HK-2 (cell line): ENCODE measurements at regions not wholly inside any gene's neighbourhood (a gene's known extent, or its start where the extent isn't known, plus 50 kb on each side); places are given as distances from the start of the nearest gene placed in this dataset.
A peak's percentile ranks its signal among the peaks of the same experiment; 100 is the strongest.

Source experiments
- DNase-seq: peaks from one replicate; pipeline ENCODE4 v3.0.0-alpha.2; 2018; ENCODE audit not compliant: unreplicated experiment

DNA sequence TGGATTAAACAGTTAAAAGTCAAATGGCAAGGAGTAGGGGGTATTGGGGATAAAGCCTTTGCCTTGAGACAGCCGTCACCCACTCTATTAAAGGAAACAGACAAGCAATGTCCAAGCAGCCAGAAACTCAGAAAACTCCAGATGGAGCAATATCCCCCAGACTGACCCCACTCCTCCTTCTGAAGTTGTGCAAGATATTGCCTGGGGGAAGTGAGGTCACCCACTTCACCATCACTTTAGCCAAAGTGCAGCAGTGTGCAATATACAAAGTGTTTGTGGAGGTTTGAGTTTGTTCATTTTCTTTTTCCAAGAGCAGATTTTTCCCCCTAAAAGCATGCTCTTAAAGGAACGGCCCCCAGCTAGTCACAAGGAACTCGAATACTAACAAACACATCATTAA, 125.1 kb downstream of the ETS2 start:
- DNase-seq: no peak

DNA sequence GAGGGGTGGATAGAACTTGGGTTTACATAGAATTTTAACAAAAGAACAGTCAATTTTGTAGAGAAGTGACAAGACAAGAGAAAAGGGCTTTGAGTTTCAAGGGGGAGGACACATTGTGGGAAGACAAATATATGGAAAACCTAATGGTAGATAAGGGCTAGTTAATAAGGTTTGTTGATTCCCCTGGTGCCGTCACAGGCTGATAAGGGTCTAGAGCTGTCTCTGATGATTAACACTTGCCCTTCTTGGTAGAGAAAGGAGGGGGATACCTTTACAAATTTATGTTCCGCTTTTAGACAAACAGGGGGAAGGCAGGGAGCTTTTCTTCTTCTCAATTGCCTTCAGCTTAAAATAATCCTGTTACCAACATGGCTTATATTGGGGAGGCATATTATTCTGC, 124.3 kb downstream of the ETS2 start:
- DNase-seq: no peak

DNA sequence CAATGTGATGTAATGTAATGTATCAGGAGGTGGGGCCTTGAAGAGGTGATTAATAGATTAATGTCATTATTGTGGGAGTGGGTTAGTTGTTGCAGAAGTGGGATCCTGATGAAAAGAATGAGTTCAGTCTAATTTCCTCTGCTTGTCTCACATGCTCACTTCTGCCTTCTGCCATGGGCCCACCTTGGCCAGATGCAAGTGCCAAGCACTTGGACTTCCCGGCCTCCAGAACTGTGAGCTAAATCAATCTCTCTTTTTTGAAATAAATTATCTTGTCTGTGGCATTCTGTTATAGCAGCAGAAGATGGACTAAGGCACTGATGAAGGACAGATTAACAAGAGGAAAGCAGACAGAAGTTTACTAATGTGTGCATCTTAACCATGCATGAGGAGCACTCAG, 123.9 kb downstream of the ETS2 start:
- DNase-seq: no peak

DNA sequence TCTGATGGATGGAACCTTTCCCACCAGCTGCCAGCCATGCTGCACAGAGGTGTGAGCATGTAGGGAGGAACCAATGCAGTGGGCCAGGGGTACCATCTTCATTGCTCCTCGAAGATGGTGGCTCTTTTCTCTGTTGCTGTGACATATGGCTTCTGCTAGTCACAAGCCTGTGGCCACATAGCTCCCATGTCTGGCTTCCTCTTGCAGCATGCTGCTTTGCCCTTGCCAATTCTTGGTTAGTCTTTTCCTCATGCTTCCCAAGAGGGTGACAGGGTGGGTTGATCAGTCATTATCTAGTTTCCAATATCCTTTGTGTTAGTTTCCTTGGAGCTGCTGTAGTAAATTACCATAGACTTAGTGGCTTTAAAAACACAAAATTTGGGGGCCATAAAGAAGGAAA, 123.4 kb downstream of the ETS2 start:
- no peak for DNase-seq

DNA sequence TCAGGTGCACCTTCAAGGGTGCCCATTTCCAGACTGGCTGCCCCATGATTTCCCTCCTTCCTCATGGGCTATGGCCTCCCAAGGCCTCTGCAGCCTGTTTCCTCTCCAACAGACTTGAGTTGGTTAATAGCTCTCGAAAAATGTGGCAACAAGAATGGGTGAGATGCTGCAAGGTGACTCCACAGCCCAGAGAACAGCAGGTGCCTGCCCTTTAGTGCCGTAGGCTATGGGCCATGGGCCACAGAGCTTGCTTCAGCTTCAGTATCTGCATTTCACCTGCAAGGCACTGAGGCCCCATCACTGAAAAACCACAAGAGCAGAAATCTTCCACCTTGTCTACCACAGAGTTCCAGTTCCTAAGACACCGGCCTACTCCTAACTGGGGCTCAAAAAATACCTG, 122.0 kb downstream of the ETS2 start:
- no peak for DNase-seq

DNA sequence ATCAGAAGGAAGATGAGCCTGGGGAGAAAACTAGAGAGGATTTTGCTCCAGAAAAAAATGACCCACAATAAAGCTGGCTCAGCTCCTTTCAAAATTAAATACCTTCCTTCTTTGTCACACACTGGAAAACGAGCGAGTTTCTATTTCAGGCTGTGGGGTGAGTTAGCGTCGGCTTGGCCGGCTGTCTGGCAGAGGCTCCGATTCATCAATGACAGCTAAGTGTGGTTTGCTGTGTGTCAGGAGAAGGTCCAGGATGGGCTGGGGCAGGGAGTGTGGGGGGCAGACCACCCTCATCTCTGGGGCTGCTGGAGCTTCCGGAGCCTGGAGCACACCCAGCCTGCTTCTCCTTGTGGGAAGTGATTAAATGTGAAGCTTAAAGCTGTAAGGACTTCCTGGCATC, 120.2 kb downstream of the ETS2 start:
- DNase-seq: peak; percentile 25

DNA sequence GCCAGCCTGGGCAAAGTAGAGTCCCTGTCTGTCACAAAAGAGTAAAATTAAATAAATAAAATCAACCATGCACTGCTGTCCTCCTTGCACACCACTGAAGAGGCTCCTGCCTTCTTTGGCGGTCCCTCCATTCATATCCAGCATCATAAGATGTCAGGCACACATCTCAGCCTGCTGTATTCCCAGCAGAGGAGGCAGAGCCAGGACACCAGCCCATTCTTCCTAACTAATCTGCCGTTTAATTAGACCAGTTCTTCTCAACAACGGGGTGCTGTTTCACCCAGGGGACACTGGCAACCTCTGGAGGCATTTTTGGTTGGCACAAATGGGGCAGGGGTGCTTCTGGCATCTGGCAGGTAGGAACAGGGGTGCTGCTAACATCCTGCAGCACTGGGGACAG, 119.7 kb downstream of the ETS2 start:
- DNase-seq: no peak

DNA sequence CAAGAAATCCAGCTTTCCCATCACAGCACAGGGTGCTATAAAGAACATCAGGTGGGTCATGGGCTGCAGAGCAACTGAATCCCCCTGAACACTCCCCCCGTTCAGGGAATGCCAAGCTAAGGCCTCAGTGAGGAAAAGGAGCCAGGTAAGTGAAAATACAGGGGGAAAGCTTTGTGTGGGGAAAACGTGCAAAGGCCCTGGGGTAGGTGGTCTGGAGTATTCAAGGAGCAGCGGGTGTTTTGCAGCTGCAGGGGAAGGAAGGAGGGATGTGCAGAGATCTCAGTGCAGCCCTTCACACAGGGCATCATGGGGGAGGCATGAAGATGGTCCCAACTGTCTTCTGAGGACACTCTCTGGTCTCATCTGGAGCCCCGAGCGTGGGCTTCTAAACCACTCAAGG, 119.2 kb downstream of the ETS2 start:
- no peak for DNase-seq

DNA sequence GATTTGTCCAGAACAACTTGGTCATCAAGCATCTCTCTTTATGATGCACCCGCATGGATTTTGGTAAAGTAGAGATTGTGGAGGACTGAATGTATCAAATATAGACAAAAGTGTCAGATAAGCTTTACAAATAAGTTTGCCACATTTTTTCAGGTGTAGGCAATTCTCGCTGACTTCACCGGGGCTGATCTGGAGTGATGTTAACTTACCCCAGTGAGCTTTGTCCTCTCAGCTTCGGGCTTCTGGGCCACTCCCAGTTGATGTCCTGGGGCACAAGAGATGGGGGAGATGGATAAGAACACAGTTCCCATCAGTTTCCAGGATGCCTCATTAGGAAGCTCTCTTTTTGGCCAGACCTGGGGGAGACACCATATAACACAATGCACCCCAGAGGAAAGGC, 117.7 kb downstream of the ETS2 start:
- no peak for DNase-seq

DNA sequence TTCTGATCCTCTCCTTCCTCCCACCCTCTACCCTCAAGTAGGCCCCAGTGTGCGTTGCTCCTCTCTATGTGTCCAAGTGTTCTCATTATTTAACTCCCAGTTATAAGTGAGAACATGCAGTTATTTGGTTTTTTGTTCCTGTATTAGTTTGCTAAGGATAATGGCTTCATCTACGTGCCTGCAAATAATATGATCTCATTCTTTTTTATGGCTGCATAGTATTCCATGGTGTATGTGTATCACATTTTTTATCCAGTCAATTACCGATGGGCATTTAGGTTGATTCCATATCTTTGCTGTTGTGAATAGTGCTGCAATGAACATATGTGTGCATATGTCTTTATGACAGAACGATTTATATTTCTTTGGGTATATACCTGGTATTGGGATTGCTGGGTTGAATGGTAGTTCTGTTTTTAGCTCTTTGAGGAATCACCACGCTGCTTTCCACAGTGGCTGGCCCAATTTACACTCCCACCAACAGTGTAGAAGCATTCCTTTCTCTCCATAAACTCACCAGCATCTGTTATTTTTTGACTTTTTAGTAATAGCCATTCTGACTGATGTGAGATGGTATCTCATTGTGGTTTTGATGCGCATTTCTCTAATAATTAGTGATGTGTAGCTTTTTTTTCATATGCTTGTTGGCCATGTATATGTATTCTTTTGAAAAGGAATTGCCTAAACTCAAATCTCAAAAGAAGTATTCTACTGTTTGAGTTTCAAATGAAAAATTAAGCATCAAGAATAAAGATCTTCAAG, 116.9 kb downstream of the ETS2 start:
- no peak for DNase-seq

DNA sequence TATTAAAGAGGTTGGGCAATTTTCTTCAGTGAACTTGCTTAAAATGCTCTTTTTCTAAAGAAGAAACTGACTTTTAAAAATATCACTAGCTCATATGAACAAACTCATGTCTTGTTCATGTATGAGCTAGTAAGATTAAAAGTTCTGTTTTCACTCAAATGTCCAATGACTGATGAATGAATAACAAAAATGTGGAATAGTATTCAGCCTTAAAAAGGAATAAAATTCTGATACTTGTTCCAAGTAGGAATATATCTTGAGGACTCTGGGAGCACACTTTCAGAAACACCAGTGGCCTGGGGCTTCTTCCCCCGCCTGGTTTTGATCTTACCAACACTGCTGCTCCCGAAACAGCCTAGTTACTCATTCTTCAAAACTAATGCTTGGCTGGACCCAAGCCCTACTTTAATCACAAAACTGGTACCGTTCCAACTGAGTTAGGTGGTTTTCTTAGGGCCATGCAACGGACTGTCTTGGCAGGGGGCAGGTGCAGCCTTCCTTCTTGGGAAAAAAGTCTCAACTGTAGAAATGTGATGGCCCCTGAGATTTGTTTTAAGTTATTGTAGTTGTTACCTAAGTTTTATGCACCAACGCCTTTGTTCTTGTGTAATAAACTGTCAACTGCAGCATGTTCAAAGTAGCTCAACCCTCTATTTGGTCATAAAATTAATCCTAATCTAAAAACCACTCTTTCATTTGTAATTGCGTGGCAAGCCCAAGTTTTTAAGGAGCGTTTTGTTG, 116.0 kb downstream of the ETS2 start:
- no peak for DNase-seq

DNA sequence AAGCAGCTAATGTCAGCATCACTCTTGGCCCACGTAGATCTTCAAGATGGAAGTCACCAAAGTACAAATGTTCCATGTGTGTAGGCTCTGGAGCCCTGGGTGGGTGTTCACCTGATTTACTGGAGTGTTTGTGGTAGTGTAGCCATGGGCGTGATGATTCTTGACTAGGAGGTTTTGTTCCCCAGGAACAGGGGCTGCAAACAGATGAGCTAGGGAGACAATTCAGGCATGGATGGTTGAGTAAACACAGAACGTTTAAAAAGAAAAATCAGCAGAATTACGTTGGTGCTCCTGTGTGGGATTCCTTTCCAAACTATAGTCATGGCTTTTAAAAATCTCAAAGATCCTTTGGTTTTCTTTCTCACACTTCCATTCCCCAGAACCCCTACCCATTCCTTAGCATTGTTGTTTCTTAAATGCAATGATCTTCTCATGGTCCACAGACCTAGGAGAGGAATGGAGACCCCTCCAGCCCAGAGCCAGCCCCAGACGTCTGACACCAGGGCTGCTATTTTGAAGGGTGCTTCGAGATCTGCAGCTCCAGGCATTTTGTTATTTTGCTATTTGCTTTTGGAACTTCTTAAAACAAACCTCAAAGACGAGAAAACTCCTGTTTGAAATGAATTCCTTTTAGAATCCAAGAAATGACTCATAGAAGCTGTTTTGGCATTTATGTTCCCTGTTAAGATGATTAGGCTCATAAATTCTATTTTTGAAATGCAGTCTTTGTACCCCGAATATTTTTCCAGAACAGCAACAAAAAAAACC, 115.1 kb downstream of the ETS2 start:
- no peak for DNase-seq

DNA sequence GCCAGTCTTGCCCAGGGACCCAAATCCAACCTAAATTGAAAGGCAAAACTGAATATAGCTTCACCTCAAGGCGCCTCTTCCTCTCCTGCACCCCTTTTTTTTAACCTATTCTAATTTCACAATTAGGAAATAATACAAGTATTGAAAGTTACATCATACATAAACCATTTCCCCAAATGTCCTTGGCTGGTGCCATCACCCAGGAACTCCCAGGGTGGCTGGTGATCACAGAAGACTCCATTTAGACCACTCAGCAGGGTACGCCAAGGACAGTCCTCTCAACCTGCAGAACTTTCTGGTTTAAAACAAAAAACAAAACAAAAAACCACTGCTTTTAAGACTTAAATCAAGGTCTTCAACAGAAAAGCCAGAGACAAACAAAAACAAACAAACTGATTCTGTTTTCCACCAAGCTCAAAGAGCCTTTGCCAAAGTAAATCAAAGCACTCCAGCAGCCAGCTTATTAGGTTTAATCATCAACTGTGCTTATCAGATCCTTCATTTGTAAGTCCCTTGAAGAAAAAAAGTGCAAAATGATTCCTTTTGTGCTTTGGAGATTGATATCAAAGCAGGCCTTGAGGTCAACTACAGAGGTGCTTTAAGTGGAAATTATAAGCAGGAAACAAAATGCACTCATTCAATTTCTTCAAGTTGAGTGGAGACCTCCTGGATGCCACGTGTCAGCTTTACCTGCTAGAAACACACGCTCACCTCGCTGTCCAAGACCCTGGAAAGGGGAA, 113.0 kb downstream of the ETS2 start:
- DNase-seq: no peak

DNA sequence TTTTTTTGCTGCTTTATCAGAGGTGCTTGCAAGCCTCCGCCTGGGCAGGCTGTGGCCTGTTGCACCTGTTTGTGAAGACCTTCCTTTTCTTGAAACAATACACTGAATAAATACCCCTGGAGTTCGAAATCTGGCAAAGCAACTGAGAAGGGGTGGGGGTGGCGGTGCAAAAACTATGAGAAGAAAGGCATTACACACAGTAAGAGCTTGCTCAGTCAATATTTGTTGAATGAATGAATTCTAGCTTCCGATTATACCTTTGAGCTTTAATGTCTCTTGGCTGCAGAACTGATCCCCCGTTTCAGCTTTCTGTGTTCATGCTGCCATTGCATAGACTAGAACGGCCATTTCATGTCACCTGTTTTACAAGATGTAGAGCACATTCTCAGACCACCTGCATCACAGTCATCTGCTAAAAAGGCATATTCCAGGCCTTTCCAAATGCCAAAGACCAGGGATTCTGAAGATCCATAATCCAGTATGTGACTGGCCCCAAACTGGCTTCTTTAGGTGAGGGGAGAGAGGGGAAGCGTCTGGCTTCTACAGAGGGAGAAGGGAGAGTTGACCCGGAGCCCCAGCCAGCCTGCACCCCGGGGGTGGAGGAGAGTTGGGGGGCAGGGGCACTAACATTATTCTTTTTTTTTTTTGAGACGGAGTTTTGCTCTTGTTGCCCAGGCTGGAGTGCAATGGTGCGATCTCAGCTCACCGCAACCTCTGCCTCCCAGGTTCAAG, 111.5 kb downstream of the ETS2 start:
- DNase-seq: no peak

DNA sequence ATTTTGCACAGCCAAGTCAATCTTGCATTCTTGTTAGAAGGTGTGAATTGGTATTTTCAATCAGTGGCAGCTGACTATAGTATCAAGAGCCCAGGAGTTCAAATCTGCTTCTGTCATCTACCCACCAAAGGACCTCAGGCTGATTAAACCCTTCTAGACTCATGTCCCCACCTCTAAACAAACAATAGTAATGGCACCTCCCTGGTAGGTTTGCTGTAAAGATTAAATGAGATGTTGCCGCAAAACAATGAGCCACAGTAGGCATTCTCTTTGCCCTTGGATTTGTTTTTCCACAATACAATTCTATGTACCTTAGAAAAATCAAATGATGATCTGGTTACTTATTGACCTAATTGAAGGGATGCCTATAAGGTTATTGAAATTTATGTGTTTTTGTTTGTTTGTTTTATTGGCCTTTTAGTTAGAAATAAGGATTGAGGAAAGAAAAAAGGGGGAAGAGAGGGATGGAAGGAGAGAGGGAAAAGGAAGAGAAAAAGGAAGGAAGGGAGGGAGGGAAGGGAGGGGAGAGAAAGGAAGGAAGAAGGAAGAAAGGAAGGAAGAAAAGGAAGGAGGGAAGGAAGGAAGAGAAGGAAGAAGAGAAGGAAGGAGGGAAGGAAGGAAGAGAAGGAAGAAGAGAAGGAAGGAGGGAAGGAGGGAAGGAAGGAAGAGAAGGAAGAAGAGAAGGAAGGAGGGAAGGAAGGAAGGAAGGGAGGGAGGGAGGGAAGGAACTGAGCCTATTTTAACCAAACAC, 110.7 kb downstream of the ETS2 start:
- no peak for DNase-seq

DNA sequence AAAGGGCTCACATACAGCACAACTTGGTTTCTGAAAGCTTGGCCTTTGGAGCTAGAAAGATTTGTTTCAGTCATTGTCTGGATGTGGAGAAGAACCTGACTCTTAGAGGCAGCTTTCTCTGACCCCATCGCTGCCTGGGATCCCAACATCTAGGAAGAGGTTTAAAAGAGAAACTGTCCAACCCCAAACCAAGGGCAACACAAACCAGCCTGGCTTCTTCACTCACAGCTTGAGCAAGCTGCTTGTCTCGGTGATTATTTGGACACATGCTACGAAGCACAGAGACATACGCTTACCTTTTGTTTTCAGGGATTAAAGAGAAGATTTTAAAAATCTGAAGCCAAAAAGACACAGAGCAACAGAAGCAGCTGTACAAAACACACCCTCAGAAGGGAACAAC, 109.8 kb downstream of the ETS2 start:
- DNase-seq: no peak

DNA sequence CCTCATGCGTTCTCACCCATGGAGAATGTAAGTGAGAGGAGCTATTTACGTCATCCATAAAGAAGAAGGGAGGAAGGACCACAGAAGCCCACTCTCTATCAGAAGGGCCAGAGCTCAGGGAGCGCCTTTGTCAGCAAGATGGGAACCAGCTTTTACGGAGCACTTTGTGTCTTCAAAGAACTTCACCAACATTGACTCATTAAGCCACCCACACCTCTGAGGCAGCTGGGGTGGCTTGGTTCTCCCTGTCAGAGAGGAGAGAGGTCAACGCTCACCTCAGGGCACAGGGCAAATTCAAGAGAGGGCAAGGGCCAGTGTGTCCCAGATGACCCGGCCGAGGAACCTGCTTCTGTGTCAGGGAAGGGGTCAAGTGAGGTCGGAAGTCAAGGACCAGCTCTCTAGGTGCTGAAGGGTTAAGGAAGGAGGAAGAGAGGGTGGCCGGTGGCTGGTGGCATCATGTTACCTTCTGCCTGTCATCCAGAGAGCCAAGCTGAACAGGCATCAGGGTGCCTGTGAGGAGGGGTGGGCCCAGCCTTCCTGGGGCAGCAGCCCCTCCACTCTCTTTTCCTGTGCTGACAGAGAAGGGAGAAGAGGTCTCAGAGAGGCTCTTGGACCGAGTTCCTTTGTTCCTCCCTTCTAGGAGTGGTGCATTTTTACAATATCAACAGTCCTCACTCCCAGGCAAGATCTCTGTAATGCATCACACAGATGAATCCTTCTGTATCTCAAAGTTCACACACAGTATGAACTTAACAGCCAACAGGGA, 109.0 kb downstream of the ETS2 start:
- DNase-seq: no peak

DNA sequence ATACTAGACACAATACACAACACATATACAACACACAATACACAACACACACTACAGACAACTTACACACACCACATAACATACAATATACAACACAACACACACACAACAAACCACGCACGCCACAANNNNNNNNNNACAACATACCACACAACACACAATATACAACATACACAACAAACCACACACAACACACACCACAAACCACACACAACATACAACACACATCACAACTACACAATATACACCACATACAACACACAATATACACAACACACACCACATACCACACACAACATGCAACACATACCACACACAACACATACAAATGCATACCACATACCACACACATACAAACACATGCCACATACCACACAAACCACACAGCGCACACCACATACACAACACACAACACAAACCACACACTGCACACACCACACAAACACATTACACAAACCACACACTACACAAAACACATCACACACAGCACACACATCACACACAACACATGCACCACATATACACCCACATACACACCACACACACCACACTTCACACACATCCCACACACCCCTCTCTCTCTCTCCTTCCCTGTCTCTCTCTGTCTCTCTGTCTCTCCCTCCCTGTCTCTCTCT, 108.3 kb downstream of the ETS2 start:
- DNase-seq: no peak

DNA sequence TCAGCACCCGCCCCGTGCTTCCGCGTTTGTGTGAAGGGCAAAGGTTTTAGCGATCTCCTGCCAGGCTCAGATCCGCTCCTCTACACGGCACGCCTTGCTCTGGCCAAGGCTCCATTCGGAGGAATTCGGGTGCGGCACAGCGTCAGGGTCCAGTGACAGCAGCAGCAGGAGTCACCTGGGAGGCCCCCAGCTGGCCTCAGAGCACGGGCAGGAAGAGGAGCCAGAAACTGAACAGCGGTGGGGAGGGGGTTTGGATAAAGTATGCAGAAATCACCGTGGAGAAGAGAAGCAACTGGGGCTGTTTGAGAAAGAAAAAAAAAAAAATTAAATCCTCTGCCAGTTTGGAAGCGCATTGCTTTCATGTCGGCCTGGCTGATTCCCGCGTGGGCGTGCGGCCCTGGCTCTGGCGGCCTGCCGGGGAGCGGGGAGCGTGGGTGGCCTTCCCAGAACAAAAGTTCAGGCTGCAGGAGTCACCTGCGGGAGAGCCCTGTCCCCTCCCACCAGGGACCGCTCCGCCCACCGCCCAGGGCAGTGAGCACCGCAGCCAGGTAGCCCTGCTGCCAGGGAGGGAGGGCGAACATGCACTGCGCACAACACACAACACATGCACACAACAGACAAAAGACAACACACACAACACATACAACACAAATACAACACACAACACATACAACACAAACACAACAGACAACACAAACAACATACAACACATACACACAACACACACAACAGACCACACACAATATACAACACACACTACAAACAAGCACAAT, 107.6 kb downstream of the ETS2 start:
- DNase-seq: peak; percentile 13
